Smooth muscle cell (in vitro differentiated cells): ENCODE measurements at regions not wholly inside any gene's neighbourhood (a gene's known extent, or its start where the extent isn't known, plus 50 kb on each side); places are given as distances from the start of the nearest gene placed in this dataset.

Experiments
- DNase-seq: peaks from one replicate; lab custom pipeline; 2025; ENCODE audit not compliant: unreplicated experiment; lab: John Stamatoyannopoulos, UW
- H2AFZ ChIP-seq: fragments of 200-600 bp; sonication (generic); 2 replicates; pipeline ENCODE4 v1.6.0; 2016; ENCODE audit warnings: antibody characterized with exemption, low read depth, mild to moderate bottlenecking
- H3F3A ChIP-seq: fragments of 200-600 bp; sonication (generic); 2 replicates; pipeline ENCODE4 v1.6.0; 2017; ENCODE audit warnings: antibody characterized with exemption, low read depth
- H3K27ac ChIP-seq: fragments of 200-600 bp; sonication (generic); 2 replicates; pipeline ENCODE4 v1.5.1; 2016; ENCODE audit warnings: low read depth, mild to moderate bottlenecking
- H3K27me3 ChIP-seq: fragments of 200-600 bp; sonication (generic); 2 replicates; pipeline ENCODE4 v1.6.1; 2016; ENCODE audit warnings: low read depth, mild to moderate bottlenecking
- H3K36me3 ChIP-seq: fragments of 200-600 bp; sonication (generic); 2 replicates; pipeline ENCODE4 v1.5.1; 2016; ENCODE audit warnings: low read depth
- H3K4me1 ChIP-seq: fragments of 200-600 bp; sonication (generic); 2 replicates; pipeline ENCODE4 v1.5.1; 2016; ENCODE audit warnings: low read depth
- H3K4me2 ChIP-seq: fragments of 200-600 bp; sonication (generic); 2 replicates; pipeline ENCODE4 v1.6.0; 2016; ENCODE audit warnings: mild to moderate bottlenecking
- H3K4me3 ChIP-seq: fragments of 200-600 bp; sonication (generic); 2 replicates; pipeline ENCODE4 v1.5.1; 2016; ENCODE audit warnings: mild to moderate bottlenecking
- H3K79me2 ChIP-seq: fragments of 200-600 bp; sonication (generic); 2 replicates; pipeline ENCODE4 v1.6.0; 2016; ENCODE audit warnings: low read depth, mild to moderate bottlenecking
- H3K9ac ChIP-seq: fragments of 200-600 bp; sonication (generic); 2 replicates; pipeline ENCODE4 v1.6.0; 2016; ENCODE audit warnings: low read depth
- H3K9me3 ChIP-seq: fragments of 200-600 bp; sonication (generic); replicated peaks from 2 replicates; pipeline ENCODE4 v1.5.1; 2016; ENCODE audit warnings: low read depth
- H4K20me1 ChIP-seq: fragments of 200-600 bp; sonication (generic); 2 replicates; pipeline ENCODE4 v1.6.0; 2016; ENCODE audit warnings: low read depth
- CTCF ChIP-seq: fragments of 200-600 bp; sonication (generic); IDR thresholded peaks from 2 replicates; pipeline ENCODE4 v1.5.1; 2017; ENCODE audit warnings: borderline replicate concordance, mild to moderate bottlenecking, antibody characterized with exemption; ENCODE audit not compliant: insufficient read depth, poor library complexity, severe bottlenecking
- WGBS: methylation state at CpG from one replicate; pipeline ENCODE4 v1.1.7; 2016; ENCODE audit warnings: low lambda C conversion rate; 5-methylcytosine and 5-hydroxymethylcytosine counted together

DNA sequence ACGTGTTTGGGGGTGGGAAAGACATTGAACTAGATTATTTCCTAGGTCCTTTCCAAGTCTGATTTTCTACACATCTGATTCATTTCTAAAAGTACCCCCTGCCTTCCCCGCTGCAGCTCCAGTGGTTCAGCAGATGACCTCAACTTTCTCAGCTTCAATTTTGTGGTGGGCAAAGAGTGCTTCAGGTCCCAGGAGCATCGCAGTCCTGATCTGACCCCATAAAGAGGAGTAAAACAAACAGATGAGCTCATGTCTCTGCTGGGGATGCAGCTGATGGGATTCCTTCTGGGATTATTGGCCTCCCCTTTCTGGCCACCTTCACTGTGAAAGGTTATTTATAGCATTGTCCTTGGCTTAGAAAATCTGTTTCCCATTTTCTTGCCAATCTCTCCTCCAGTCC lies 337.0 kb upstream of the PLXNA2 start:
- H3K27ac ChIP-seq, result no peak overlapping the region
- no peaks in the 10 kb centered on the region for H4K20me1 ChIP-seq
- no peak for DNase-seq
- TF ChIP-seq CTCF, result no peak
- no peak overlapping the region for H3K4me2 ChIP-seq
- H3K4me1 ChIP-seq, result no peaks in the 10 kb centered on the region
- H3K9me3 ChIP-seq, result no peaks in the 10 kb centered on the region
- H3F3A ChIP-seq, result no peaks in the 10 kb centered on the region
- H3K27me3 ChIP-seq, result no peaks in the 10 kb centered on the region
- WGBS, result 92% methylated on average over 3 of the region's 3 CpGs
- no peak overlapping the region for H3K9ac ChIP-seq
- H2AFZ ChIP-seq, result no peak overlapping the region
- H3K36me3 ChIP-seq, result no peaks in the 10 kb centered on the region
- no peak overlapping the region for H3K4me3 ChIP-seq
- no peaks in the 10 kb centered on the region for H3K79me2 ChIP-seq

- no peak overlapping the region for H3K9ac ChIP-seq
Measured at GRCh38 chr1:208581667-208582066, 337.5 kb upstream of the PLXNA2 start.

GRCh38 chr1:208584167-208584755 lies 340.1 kb upstream of the PLXNA2 start:
- Histone ChIP-seq H3K9me3 (no peaks in the 10 kb centered on the region), H3K79me2 (no peaks in the 10 kb centered on the region), H2AFZ (no peak overlapping the region), H3K4me1 (no peaks in the 10 kb centered on the region), H3K4me2 (no peak overlapping the region), H3K36me3 (no peaks in the 10 kb centered on the region), H3K27me3 (no peaks in the 10 kb centered on the region), H3K4me3 (no peak overlapping the region), H4K20me1 (no peaks in the 10 kb centered on the region), H3F3A (no peaks in the 10 kb centered on the region), H3K27ac (no peak overlapping the region), H3K9ac (no peak overlapping the region)
- WGBS, result 80% methylated on average over 6 of the region's 6 CpGs
- TF ChIP-seq CTCF, result no peak
- DNase-seq, result no peak

More at GRCh38 chr1:208581667-208582066, 337.5 kb upstream of the PLXNA2 start:
- H3K27ac ChIP-seq, result no peak overlapping the region
- no peaks in the 10 kb centered on the region for H3K9me3 ChIP-seq
- H3K27me3 ChIP-seq, result no peaks in the 10 kb centered on the region
- H2AFZ ChIP-seq, result no peak overlapping the region
- H3K36me3 ChIP-seq, result no peaks in the 10 kb centered on the region
- H3K4me3 ChIP-seq, result no peak overlapping the region
- no peak for TF ChIP-seq CTCF
- no peaks in the 10 kb centered on the region for H4K20me1 ChIP-seq
- no peak overlapping the region for H3K4me2 ChIP-seq
- H3F3A ChIP-seq, result no peaks in the 10 kb centered on the region
- no peak for DNase-seq
- no peaks in the 10 kb centered on the region for H3K79me2 ChIP-seq
- 87% methylated on average over 5 of the region's 5 CpGs for WGBS
- H3K4me1 ChIP-seq, result no peaks in the 10 kb centered on the region

GRCh38 chr1:208587110-208587509 lies 342.9 kb upstream of the PLXNA2 start:
- no peak for DNase-seq
- Histone ChIP-seq H3K79me2 (no peaks in the 10 kb centered on the region), H3K27ac (no peak overlapping the region), H3K9ac (no peak overlapping the region), H3K27me3 (no peaks in the 10 kb centered on the region), H3K4me1 (no peaks in the 10 kb centered on the region), H3K9me3 (no peaks in the 10 kb centered on the region), H2AFZ (no peak overlapping the region), H3F3A (no peaks in the 10 kb centered on the region), H4K20me1 (no peaks in the 10 kb centered on the region), H3K4me2 (no peak overlapping the region), H3K4me3 (no peak overlapping the region), H3K36me3 (no peaks in the 10 kb centered on the region)
- WGBS, result 77% methylated on average over 2 of the region's 2 CpGs
- TF ChIP-seq CTCF, result no peak
